GM23248 (cell line): ENCODE measurements at regions not wholly inside any gene's neighbourhood (a gene's known extent, or its start where the extent isn't known, plus 50 kb on each side); places are given as distances from the start of the nearest gene placed in this dataset.

ENCODE experiments used
- EZH2 ChIP-seq: fragments of 200-600 bp; sonication (generic); IDR thresholded peaks from 2 replicates; pipeline ENCODE4 v1.6.1; 2018; ENCODE audit warnings: antibody characterized with exemption, mild to moderate bottlenecking; ENCODE audit not compliant: insufficient read depth, poor library complexity, severe bottlenecking
- EZH2phosphoT487 ChIP-seq: fragments of 200-600 bp; sonication (generic); IDR thresholded peaks from 2 replicates; pipeline ENCODE4 v1.6.1; 2018; ENCODE audit warnings: antibody characterized with exemption, moderate library complexity, mild to moderate bottlenecking, low read depth; ENCODE audit not compliant: insufficient read depth

GRCh38 chr3:70748593-70748992 lies 436.2 kb upstream of the MDFIC2 start:
- TF ChIP-seq EZH2phosphoT487 (no peak), EZH2 (no peak)
